RWPE2 (cell line): ENCODE measurements at regions not wholly inside any gene's neighbourhood (a gene's known extent, or its start where the extent isn't known, plus 50 kb on each side); places are given as distances from the start of the nearest gene placed in this dataset.

Experiments
- ATAC-seq: fragments of 200-7000 bp; cut with Tn5 transposase; 3 replicates; pipeline ENCODE4 v1.9.1; 2021; ENCODE audit warnings: low read depth
- DNase-seq: peaks from one replicate; pipeline ENCODE4 v3.0.0-alpha.2; 2020; ENCODE audit warnings: low spot score
- H3K27ac ChIP-seq: fragments of 450-650 bp; 2 replicates; pipeline ENCODE4 v1.5.1; 2017; ENCODE audit warnings: mild to moderate bottlenecking; ENCODE audit not compliant: poor library complexity, severe bottlenecking
- H3K27me3 ChIP-seq: fragments of 250-450 bp; sonication (Bioruptor Pico); 2 replicates; pipeline ENCODE4 v1.5.1; 2021; ENCODE audit warnings: mild to moderate bottlenecking, moderate library complexity; ENCODE audit not compliant: insufficient read depth, poor library complexity, severe bottlenecking
- H3K36me3 ChIP-seq: fragments of 250-450 bp; sonication (Bioruptor Pico); 2 replicates; pipeline ENCODE4 v1.5.1; 2020; ENCODE audit warnings: low read depth, mild to moderate bottlenecking, moderate library complexity
- H3K4me1 ChIP-seq: fragments of 250-450 bp; sonication (Bioruptor Pico); 2 replicates; pipeline ENCODE4 v1.5.1; 2021; ENCODE audit warnings: mild to moderate bottlenecking, moderate library complexity; ENCODE audit not compliant: insufficient read depth, poor library complexity, severe bottlenecking
- H3K4me3 ChIP-seq: fragments of 250-450 bp; sonication (Bioruptor Pico); 2 replicates; pipeline ENCODE4 v1.5.1; 2021; ENCODE audit warnings: mild to moderate bottlenecking, moderate library complexity; ENCODE audit not compliant: severe bottlenecking
- H3K9me3 ChIP-seq: fragments of 250-450 bp; sonication (Bioruptor Pico); 2 replicates; pipeline ENCODE4 v1.5.1; 2021; ENCODE audit warnings: mild to moderate bottlenecking, moderate library complexity; ENCODE audit not compliant: severe bottlenecking
- CTCF ChIP-seq: fragments of 450-650 bp; IDR thresholded peaks from one replicate; pipeline ENCODE4 v1.5.1; 2017; ENCODE audit warnings: mild to moderate bottlenecking, moderate library complexity; ENCODE audit not compliant: poor library complexity, severe bottlenecking

GRCh38 chr2:49582946-49583345 is 428.6 kb upstream of the FSHR start:
- no peak for ATAC-seq
- H3K36me3 ChIP-seq: no peaks in the 10 kb centered on the region
- no peak overlapping the region for H3K27ac ChIP-seq
- TF ChIP-seq CTCF: no peak
- H3K9me3 ChIP-seq: no peaks in the 10 kb centered on the region
- H3K4me1 ChIP-seq: no peaks in the 10 kb centered on the region
- no peaks in the 10 kb centered on the region for H3K27me3 ChIP-seq
- no peak for DNase-seq
- H3K4me3 ChIP-seq: no peak overlapping the region

- ATAC-seq (no peak), DNase-seq (no peak)
- no peaks in the 10 kb centered on the region for H3K4me1 ChIP-seq
- no peaks in the 10 kb centered on the region for H3K36me3 ChIP-seq
- no peak overlapping the region for H3K4me3 ChIP-seq
- H3K9me3 ChIP-seq: no peaks in the 10 kb centered on the region
- H3K27ac ChIP-seq: no peak overlapping the region
- H3K27me3 ChIP-seq: no peaks in the 10 kb centered on the region
- TF ChIP-seq CTCF: no peak
Measured at GRCh38 chr2:49577041-49577440, 422.7 kb upstream of the FSHR start.

GRCh38 chr2:49569176-49569575 is 414.9 kb upstream of the FSHR start:
- Histone ChIP-seq H3K4me1 (no peaks in the 10 kb centered on the region), H3K4me3 (no peak overlapping the region), H3K27me3 (no peaks in the 10 kb centered on the region), H3K36me3 (no peaks in the 10 kb centered on the region), H3K27ac (no peak overlapping the region), H3K9me3 (no peaks in the 10 kb centered on the region)
- TF ChIP-seq CTCF: no peak
- ATAC-seq (no peak), DNase-seq (no peak)

- Histone ChIP-seq H3K4me3 (no peak overlapping the region), H3K27me3 (no peaks in the 10 kb centered on the region)
- ATAC-seq: no peak
Measured at GRCh38 chr2:49567811-49568600, 413.7 kb upstream of the FSHR start.

More at GRCh38 chr2:49567811-49568600, 413.7 kb upstream of the FSHR start:
- DNase-seq: no peak
- Histone ChIP-seq H3K4me1 (no peaks in the 10 kb centered on the region), H3K9me3 (no peaks in the 10 kb centered on the region), H3K27ac (no peak overlapping the region), H3K36me3 (no peaks in the 10 kb centered on the region)
- TF ChIP-seq CTCF: no peak
